ENCODE measurements at regions not wholly inside any gene's neighbourhood (a gene's known extent, or its start where the extent isn't known, plus 50 kb on each side); places are given as distances from the start of the nearest gene placed in this dataset.
"Not testable (repeated sequence)": the region's sequence is repeated elsewhere in the genome, so short reads cannot be mapped to it uniquely, and the experiment has no call there.

DNA sequence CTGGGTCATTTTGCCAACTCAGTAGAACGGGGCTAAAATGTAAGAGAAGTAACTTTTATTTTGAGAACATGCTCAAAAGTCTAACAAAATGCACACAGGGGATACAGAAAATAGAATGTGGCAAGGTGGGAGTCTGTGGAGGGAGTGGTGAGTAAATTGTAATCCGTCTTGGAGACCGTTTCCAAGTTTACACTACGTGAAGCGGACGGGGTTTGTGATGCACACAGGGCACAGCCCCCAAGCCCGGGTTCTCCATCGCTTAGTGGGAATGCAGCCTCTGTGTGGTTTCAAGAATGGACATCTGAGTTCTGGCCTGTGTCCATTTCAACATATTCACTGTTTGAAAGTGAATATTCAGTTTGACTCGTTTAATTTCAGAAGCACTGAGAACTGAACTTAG, 65.0 kb upstream of the TMEM18 start:
- ATAC-seq (no peak), DNase-seq (no peak)
- intact Hi-C loops (cut with micrococcal nuclease), result no loop called here

DNA sequence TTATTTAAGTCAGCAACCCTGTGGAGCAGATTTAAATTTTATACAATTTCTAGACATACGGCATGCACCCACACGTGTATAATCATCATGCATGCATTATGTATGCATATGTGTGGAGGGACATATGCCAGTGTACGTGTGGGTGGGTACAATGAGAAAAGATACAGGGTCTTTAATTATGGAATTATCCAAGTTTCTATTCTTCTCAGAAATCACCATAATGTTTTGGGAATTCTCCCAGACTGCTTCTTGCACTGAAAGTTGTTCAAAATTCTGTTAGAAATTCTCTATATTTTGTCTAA, 63.9 kb upstream of the TMEM18 start:
- intact Hi-C loops (cut with micrococcal nuclease), result no loop called here
- no peak for ATAC-seq
- DNase-seq, result no peak

DNA sequence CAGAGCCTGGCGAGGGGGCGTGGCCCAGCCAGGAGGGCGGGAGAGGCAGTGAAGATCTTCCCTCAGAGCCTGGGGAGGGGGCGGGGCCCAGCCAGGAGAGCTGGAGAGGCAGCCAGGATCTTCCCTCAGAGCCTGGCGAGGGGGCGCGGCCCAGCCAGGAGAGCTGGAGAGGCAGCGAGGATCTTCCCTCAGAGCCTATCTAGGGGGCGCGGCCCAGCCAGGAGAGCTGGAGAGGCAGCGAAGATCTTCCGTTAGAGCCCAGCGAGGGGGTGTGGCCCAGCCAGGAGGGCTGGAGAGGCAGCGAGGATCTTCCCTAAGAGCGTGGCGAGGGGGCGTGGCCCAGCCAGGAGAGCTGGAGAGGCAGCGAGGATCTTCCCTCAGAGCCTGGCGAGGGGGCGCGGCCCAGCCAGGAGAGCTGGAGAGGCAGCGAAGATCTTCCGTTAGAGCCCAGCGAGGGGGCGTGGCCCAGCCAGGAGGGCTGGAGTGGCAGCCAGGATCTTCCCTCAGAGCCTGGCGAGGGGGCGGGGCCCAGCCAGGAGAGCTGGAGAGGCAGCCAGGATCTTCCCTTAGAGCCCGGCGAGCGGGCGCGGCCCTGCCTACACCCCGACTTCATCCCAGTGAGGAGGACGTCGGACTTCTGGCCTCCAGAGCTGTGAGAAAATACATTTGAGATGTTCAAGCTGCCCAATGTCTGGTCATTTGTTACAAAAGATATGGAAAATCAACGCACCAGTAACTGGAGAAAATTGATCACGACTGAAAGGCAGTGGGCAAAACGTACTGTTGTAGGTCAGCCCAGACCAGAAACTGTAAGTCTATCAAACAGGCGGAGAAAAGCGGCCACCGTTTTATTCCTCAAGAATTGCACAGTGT, 63.4 kb upstream of the TMEM18 start:
- intact Hi-C loops (cut with micrococcal nuclease), result not testable (repeated sequence)
- DNase-seq, result peak; percentile 80
- peak; percentile 34 for ATAC-seq

DNA sequence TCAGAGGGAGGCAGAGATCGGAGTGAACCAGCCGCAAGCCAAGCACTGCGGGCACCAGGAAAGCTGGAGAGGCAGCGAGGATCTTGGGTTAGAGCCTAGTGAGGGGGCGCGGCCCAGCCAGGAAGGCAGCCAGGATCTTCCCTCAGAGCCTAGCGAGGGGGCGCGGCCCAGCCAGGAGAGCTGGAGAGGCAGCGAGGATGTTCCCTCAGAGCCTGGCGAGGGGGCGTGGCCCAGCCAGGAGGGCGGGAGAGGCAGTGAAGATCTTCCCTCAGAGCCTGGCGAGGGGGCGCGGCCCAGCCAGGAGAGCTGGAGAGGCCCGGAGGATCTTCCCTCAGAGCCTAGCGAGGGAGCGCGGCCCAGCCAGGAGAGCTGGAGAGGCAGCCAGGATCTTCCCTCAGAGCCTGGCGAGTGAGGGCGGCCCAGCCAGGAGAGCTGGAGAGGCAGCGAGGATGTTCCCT, 62.7 kb upstream of the TMEM18 start:
- intact Hi-C loops (cut with micrococcal nuclease), result not testable (repeated sequence)
- peak; percentile 19 for ATAC-seq
- peak; percentile 49 for DNase-seq

DNA sequence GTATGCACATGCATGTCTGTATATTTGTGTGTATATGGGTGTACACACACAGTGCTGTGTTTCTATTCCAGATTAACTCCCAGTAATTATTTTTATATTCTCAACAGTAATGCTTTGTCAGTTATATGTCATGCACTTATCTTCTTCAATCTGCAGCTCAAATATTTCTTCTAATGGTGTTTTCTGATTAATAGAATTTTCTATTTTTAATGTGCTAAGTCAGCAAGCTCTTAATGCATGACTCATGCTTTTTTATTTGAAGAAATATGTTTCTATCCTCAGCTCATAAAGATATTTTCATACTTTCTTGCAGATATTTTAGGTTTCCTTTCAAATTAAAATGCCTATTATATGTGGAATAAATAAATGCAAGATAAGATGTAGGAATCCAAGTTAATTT, 59.7 kb upstream of the TMEM18 start:
- intact Hi-C loops (cut with micrococcal nuclease), result no loop called here
- ATAC-seq (no peak), DNase-seq (no peak)

DNA sequence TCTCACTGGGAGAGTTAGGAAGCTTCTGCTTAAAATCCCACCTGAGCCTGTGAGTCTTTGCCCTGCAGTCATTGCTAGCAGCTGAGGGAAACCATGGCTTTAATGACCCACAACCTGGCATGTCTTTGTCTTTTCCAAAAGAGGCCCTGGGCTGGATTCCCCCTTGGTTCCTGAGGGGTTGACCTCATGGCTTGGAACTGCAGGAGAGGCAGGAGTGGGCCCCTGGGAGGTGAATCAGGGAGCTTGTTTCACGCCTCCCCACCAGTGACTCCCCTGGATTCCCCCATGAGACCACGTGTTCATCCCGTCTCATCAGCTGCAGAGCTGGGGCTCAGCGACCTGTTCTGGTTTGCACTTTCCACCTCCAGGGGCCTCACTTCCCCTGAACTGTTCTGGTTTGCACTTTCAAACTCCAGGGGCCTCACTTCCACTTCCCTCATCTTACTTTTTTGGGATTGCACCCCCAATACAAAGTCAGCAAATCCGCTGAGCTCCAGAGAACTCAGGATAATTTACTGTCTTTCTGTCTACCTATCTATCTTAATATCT, 58.5 kb upstream of the TMEM18 start:
- ATAC-seq, result no peak
- no peak for DNase-seq
- intact Hi-C loops (cut with micrococcal nuclease), result no loop called here

DNA sequence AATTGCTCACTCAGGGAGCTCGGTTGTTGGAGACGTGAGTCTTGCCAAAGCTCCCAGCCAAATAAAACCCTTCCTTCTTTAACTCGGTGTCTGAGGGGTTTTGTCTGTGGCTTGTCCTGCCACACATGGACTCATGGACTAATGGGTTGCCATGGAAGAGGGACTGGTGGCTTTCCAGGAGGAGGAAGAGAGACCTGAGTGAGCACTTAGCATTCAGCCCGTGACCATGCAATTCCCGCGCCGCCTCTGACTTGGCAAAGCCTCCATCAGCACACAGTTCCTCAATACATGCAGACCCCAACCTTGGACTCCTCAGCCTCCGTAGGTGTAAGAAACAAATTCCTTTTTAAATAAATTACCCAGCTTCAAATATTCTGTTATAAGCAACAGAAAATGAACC, 57.3 kb upstream of the TMEM18 start:
- ATAC-seq, result no peak
- intact Hi-C loops (cut with micrococcal nuclease), result no loop called here

DNA sequence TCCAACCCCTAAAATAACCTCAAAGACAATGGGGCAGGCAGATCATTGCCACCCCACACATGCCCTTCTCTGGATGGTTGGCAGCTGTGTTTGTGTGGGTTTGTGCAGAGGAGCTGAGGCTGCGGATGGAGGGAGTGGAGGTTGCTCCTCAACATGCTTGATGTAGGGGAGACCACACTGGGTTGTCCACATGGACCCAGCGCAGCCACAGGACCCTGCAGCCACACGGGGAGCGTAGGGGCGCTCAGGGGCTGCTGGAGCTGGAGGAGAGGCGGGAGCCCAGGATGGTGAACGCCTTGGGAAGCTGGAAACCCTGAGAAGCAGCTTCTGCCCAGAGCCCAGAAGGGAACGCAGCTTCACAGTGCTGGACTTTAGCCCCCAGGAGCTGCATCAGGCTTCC, 56.3 kb upstream of the TMEM18 start:
- ATAC-seq (no peak), DNase-seq (no peak)
- intact Hi-C loops (cut with micrococcal nuclease), result no loop called here

More for the DNA sequence above, 57.3 kb upstream of the TMEM18 start:
- no peak for DNase-seq

DNA sequence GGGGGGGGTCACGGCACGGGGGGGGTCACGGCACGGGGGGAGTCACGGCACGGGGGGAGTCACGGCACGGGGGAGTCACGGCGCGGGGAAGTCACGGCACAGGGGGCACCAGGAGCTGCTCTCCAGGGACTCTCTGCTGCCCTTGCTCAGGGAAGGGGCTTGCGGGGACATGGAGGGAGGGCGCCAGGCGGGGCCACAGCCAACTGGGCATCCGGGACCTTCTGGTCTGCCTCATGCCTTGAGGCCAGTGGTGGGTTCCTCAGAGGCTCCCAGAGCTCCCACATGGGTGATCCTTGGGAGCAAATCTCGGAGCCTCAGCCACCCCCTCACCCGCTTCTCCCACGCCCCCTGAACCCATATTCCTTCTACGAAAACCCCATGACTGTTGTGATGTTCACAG, 55.8 kb upstream of the TMEM18 start:
- ATAC-seq (no peak), DNase-seq (no peak)
- intact Hi-C loops (cut with micrococcal nuclease), result no loop called here

DNA sequence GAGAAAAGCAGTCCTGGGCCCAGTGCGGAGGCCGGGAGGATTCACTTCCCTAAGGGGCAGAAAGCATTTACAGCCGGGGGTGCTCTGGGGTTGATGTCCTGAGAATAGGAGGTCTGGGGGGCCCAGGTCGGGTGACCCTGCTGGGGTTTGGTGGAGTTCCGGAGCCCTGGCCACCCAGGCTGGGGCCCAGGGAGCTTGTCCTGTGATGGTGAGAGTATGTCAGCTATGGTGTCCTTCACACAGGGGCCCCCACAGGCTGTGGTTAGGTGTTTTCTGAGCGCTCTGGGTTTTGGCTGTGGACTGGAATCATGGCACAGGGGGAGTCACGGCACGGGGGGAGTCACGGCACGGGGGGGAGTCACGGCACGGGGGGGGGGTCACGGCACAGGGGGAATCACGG, 54.5 kb upstream of the TMEM18 start:
- intact Hi-C loops (cut with micrococcal nuclease), result no loop called here
- ATAC-seq (no peak), DNase-seq (no peak)

DNA sequence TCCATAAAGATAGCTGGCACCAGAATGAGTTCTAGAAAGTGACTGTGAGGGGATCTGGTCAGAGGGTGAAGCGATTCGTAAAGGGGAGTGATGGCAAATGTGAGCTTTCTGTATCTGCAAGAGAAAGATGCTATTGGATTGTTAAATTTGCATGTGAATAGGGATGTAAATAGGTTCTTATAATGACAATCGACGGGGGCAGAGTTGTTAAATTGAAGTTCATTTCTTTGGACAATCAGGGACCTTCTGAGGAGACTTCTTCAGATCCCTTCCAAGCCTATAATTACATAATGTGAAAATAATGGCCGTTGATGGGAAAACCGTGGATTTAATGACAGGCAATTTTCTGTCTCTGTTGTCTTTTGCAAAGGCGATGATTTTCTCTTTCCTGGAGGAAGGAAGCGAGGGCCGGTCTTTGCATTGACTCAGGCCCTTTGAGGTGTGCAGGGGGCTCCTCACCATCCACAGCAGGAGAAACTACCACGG, 52.2 kb upstream of the TMEM18 start:
- ATAC-seq, result no peak
- intact Hi-C loops (cut with micrococcal nuclease), result no loop called here
- no peak for DNase-seq

DNA sequence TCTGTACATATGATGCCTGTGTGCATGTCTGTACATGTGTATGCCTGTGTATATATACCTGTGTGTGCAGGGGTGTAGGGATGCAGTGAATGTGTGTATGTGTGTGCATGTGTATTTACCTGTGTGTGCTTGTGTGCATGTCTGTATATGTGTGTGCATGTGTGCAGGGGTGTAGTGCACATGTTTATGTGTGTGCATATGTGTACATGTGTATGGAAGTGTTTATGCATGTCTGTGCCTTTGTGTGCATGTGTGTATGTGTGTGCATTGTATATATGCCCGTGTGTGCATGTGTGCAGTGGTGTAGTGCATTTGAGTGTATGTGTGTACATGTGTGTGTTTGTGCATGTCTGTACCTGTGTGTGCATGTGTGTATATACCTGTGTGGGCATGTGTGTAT, 51.0 kb upstream of the TMEM18 start:
- no peak for ATAC-seq
- intact Hi-C loops (cut with micrococcal nuclease), result no loop called here
- no peak for DNase-seq

DNA sequence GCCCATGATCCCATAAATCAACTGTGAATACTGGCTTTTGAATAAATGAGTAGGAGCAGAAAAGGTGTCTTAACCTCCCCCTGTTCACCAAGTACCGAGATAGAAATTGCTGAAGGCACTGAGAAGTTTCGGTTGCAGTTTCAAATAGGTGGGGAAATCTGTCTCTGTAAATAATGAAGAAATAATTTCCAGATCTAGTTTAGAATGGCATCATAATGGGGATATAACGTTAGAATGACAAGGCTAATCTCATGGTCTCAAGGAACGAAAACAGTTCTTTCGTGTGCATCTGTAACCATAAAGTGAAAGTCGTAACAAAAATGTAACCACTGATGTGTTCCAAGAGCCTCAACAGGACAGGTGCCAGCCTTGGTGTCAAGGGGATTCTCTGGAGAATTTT, 49.9 kb upstream of the TMEM18 start:
- ATAC-seq (no peak), DNase-seq (no peak)
- intact Hi-C loops (cut with micrococcal nuclease), result no loop called here

All from left ventricle myocardium superior (tissue), 1 donor.